Ovary (tissue), 3 donors: ENCODE measurements at regions not wholly inside any gene's neighbourhood (a gene's known extent, or its start where the extent isn't known, plus 50 kb on each side); places are given as distances from the start of the nearest gene placed in this dataset.

ENCODE experiments used
- POLR2A ChIP-seq: fragments of 450-650 bp; IDR thresholded peaks from one replicate; pipeline ENCODE4 v1.6.1; 2017; ENCODE audit warnings: antibody characterized with exemption, mild to moderate bottlenecking, moderate library complexity
- TF ChIP-seq, protein P1 (sequence below), 3 donors: fragments of 450-650 bp in 2 of 3; fragments of 200-600 bp in 1 of 3; IDR thresholded peaks; one replicate each; pipeline versions ENCODE4 v1.5.1 to v1.8.0; 2016 to 2022; ENCODE audit warnings: antibody characterized with exemption in 3 of 3, mild to moderate bottlenecking in 1 of 3
- donor health status: DM: no; HTN: no; CAD: no.

- TF ChIP-seq, protein P1, sequence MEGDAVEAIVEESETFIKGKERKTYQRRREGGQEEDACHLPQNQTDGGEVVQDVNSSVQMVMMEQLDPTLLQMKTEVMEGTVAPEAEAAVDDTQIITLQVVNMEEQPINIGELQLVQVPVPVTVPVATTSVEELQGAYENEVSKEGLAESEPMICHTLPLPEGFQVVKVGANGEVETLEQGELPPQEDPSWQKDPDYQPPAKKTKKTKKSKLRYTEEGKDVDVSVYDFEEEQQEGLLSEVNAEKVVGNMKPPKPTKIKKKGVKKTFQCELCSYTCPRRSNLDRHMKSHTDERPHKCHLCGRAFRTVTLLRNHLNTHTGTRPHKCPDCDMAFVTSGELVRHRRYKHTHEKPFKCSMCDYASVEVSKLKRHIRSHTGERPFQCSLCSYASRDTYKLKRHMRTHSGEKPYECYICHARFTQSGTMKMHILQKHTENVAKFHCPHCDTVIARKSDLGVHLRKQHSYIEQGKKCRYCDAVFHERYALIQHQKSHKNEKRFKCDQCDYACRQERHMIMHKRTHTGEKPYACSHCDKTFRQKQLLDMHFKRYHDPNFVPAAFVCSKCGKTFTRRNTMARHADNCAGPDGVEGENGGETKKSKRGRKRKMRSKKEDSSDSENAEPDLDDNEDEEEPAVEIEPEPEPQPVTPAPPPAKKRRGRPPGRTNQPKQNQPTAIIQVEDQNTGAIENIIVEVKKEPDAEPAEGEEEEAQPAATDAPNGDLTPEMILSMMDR (IDR thresholded peaks at IDR 0.05) = no peak
- TF ChIP-seq POLR2A = no peak
Observed at GRCh38 chr5:10913181-10913810, 152.3 kb upstream of the DAP start.
